KMS-11 (cell line): ENCODE measurements at regions not wholly inside any gene's neighbourhood (a gene's known extent, or its start where the extent isn't known, plus 50 kb on each side); places are given as distances from the start of the nearest gene placed in this dataset.

Experiments
- H2AFZ ChIP-seq: fragments of 200-600 bp; sonication (generic); 2 replicates; pipeline ENCODE4 v1.6.1; 2016; ENCODE audit warnings: antibody characterized with exemption, mixed run types, low read depth
- H3K27ac ChIP-seq: fragments of 200-600 bp; sonication (generic); 2 replicates; pipeline ENCODE4 v1.6.1; 2016; ENCODE audit warnings: mild to moderate bottlenecking, mixed run types
- H3K27me3 ChIP-seq: fragments of 200-600 bp; sonication (generic); 2 replicates; pipeline ENCODE4 v1.6.1; 2017; ENCODE audit warnings: mild to moderate bottlenecking, low read depth, mixed run types, moderate library complexity; ENCODE audit not compliant: insufficient read depth
- H3K36me3 ChIP-seq: fragments of 200-600 bp; sonication (generic); 2 replicates; pipeline ENCODE4 v1.6.1; 2017; ENCODE audit warnings: mild to moderate bottlenecking, mixed run types; ENCODE audit not compliant: insufficient read depth
- H3K4me1 ChIP-seq: fragments of 200-600 bp; sonication (generic); 2 replicates; pipeline ENCODE4 v1.6.1; 2016; ENCODE audit warnings: mild to moderate bottlenecking, low read depth, mixed run types; ENCODE audit not compliant: poor library complexity, severe bottlenecking
- H3K4me2 ChIP-seq: fragments of 200-600 bp; sonication (generic); 2 replicates; pipeline ENCODE4 v1.7.0; 2016; ENCODE audit warnings: mild to moderate bottlenecking, mixed run types
- H3K4me3 ChIP-seq: fragments of 200-600 bp; sonication (generic); IDR thresholded peaks from 2 replicates; pipeline ENCODE4 v1.6.1; 2017; ENCODE audit warnings: low read depth, low read length, mixed read lengths; ENCODE audit not compliant: insufficient read depth
- H3K79me2 ChIP-seq: fragments of 200-600 bp; sonication (generic); 2 replicates; pipeline ENCODE4 v1.6.1; 2016; ENCODE audit warnings: low read depth, mixed run types; ENCODE audit not compliant: insufficient read depth
- H3K9ac ChIP-seq: fragments of 200-600 bp; sonication (generic); 2 replicates; pipeline ENCODE4 v1.6.1; 2016; ENCODE audit warnings: mild to moderate bottlenecking, mixed run types
- H4K20me1 ChIP-seq: fragments of 200-600 bp; sonication (generic); 2 replicates; pipeline ENCODE4 v1.6.1; 2016; ENCODE audit warnings: mild to moderate bottlenecking, mixed run types; ENCODE audit not compliant: insufficient read depth
- CTCF ChIP-seq: fragments of 200-600 bp; sonication (generic); conservative IDR thresholded peaks from 2 replicates; pipeline ENCODE4 v1.6.1; 2017; ENCODE audit warnings: low read depth, mild to moderate bottlenecking, antibody characterized with exemption, low read length, moderate library complexity, mixed read lengths

- Histone ChIP-seq H3K4me3 (no peak overlapping the region), H2AFZ (no peak overlapping the region), H3K79me2 (no peaks in the 10 kb centered on the region), H3K27me3 (no peaks in the 10 kb centered on the region), H3K4me1 (no peaks in the 10 kb centered on the region), H3K36me3 (no peaks in the 10 kb centered on the region), H3K9ac (no peak overlapping the region), H3K4me2 (no peak overlapping the region), H4K20me1 (no peaks in the 10 kb centered on the region), H3K27ac (no peak overlapping the region)
- TF ChIP-seq CTCF, result no peak
Observed at GRCh38 chr5:96260009-96260408, 173.0 kb downstream of the PCSK1 start.

- no peak overlapping the region for H3K4me2 ChIP-seq
- TF ChIP-seq CTCF, result no peak
- no peaks in the 10 kb centered on the region for H4K20me1 ChIP-seq
- H2AFZ ChIP-seq, result no peak overlapping the region
- no peaks in the 10 kb centered on the region for H3K4me1 ChIP-seq
- no peak overlapping the region for H3K4me3 ChIP-seq
- H3K27me3 ChIP-seq, result no peaks in the 10 kb centered on the region
- H3K79me2 ChIP-seq, result no peaks in the 10 kb centered on the region
- no peak overlapping the region for H3K9ac ChIP-seq
- no peak overlapping the region for H3K27ac ChIP-seq
- H3K36me3 ChIP-seq, result no peaks in the 10 kb centered on the region
Observed at GRCh38 chr5:96259151-96259772, 173.8 kb downstream of the PCSK1 start.

- H3K4me2 ChIP-seq, result no peak overlapping the region
- no peak overlapping the region for H3K9ac ChIP-seq
- no peaks in the 10 kb centered on the region for H3K4me1 ChIP-seq
- no peaks in the 10 kb centered on the region for H3K36me3 ChIP-seq
- no peak overlapping the region for H3K27ac ChIP-seq
- H3K27me3 ChIP-seq, result no peaks in the 10 kb centered on the region
- no peak overlapping the region for H3K4me3 ChIP-seq
- no peaks in the 10 kb centered on the region for H4K20me1 ChIP-seq
- H2AFZ ChIP-seq, result no peak overlapping the region
- no peaks in the 10 kb centered on the region for H3K79me2 ChIP-seq
- no peak for TF ChIP-seq CTCF
Observed at GRCh38 chr5:96258692-96259091, 174.4 kb downstream of the PCSK1 start.

GRCh38 chr5:96257904-96258303, 175.1 kb downstream of the PCSK1 start:
- H3K4me3 ChIP-seq, result no peak overlapping the region
- no peaks in the 10 kb centered on the region for H4K20me1 ChIP-seq
- H3K4me1 ChIP-seq, result no peaks in the 10 kb centered on the region
- H3K79me2 ChIP-seq, result no peaks in the 10 kb centered on the region
- no peak for TF ChIP-seq CTCF
- H3K27ac ChIP-seq, result no peak overlapping the region
- no peak overlapping the region for H3K4me2 ChIP-seq
- H3K9ac ChIP-seq, result no peak overlapping the region
- H3K36me3 ChIP-seq, result no peaks in the 10 kb centered on the region
- H3K27me3 ChIP-seq, result no peaks in the 10 kb centered on the region
- no peak overlapping the region for H2AFZ ChIP-seq
